NCI-H82 (cell line): ENCODE measurements at regions not wholly inside any gene's neighbourhood (a gene's known extent, or its start where the extent isn't known, plus 50 kb on each side); places are given as distances from the start of the nearest gene placed in this dataset.
A peak's percentile ranks its signal among the peaks of the same experiment; 100 is the strongest.
"Not testable (repeated sequence)": the region's sequence is repeated elsewhere in the genome, so short reads cannot be mapped to it uniquely, and the experiment has no call there.

ENCODE experiments used
- DNase-seq: peaks from one replicate; lab custom pipeline; 2025; lab: John Stamatoyannopoulos, UW

DNA sequence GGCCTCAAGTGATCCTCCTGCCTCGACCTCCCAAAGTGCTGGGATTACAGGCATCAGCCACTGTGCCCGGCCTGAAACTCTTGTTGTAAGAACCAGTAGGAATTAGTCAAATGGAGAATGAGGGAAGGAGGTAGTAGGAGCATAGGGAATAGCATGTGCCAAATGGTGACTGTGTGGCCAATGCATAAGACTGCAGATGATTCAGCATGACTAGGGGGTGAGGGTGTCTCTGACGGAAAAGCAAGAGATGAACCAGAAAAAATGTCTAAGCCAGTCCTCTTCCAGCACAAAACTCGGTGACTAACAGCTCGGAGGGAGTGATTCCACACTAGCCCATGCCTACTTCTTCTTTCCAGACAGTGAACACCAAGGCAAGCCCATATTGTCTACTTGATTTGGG lies 58.2 kb upstream of the DUSP21 start:
- DNase-seq: no peak

DNA sequence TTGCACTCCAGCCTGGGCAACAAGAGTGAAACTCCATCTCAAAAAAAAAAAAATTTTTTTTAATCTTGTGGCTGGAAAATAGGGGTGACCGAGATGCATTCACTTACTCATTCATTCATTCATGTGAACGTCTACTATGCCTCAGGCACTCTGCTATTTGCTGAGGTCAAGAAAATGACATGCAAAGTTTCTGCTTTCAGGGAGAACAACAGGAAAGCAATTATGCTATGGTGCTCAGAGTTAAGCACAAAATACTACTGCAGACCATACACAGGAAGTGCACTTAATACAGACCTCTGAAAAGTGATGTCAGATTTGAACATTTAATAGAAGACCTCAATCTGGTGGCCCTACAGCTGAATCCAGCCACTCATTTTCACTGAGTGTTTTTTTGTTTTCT lies 59.6 kb upstream of the DUSP21 start:
- no peak for DNase-seq

DNA sequence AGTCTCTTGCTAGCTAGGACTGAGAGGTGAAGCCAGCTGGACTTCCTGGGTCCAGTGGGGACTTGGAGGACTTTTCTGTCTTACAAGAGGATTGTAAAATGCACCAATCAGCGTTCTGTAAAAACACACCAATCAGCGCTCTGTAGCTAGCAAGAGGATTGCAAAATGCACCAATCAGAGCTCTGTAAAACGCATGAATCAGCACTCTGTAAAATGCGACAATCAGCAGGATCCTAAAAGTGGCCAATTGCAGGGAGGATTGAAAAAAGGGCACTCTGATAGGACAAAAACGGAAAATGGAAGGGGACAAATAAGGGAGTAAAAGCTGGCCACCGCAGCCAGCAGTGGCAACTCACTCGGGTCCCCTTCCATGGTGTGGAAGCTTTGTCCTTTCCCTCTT lies 65.6 kb upstream of the DUSP21 start:
- DNase-seq: no peak

DNA sequence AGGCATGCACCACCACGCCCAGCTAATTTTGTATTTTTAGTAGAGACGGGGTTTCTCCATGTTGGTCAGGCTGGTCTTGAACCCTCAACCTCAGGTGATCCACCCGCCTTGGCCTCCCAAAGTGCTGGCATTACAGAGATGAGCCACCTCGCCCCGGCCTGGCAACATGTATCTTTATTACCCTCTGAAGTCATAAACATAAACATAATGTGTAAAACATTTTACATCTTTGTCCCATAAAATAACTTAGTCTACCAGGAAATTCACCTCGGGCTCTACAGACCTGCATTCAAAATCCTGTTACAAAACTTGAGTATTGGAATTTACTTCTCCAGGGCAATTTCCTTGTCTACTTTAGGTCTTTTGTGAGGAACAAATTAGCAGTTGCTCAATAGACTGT lies 68.1 kb upstream of the DUSP21 start:
- no peak for DNase-seq

DNA sequence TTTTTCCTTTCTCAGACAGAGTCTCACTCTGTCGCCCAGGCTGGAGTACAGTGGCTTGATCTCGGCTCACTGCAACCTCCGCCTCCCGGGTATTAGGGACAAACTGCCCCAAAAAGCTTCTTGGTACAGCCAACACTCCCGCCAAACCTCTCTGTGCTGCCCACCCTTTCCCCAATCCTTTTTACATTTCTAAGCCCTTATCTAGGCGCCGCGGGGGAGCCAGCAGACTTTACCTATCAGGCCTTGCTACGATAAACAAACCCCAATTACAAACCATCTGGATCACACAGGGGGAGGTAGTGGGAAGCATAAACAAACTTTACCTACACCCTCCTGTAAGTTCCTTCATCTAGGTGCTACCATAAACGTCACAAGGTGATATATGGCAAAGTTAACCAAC lies 69.8 kb upstream of the DUSP21 start:
- DNase-seq: not testable (repeated sequence)

DNA sequence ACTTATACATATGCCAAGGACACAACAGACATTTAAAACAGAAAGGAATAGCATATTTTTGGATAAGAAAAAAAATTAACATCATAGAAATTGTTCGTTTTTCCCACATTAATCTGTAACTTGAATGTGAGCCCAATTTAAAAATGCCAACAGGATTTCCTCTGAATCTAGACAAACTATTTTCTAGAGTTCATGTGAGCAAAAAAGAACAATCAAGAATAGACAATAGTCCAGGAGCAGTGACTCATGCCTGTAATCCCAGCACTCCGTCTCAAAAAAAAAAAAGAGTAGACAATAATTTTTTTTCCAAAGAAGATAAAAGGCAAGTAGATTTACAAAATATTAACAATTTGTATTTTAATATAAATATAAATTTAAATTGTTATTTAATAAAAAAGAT lies 73.7 kb upstream of the DUSP21 start:
- DNase-seq: no peak

DNA sequence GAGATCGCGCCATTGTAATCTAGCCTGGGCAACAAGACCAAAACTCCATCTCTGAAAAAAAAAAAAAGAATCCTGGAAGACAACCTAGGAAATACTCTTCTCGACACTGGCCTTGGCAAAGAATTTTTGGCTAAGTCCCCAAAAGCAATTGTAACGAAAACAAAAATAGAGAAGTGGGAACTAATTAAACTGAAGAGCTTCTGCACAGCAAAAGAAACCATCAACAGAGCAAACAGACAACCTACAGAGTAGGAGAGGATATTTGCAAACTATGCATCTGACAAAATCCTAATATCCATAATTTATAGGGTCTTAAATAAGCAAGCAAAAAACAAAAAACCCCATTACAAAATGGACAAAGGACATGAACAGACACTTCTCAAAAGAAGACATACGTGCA lies 76.5 kb upstream of the DUSP21 start:
- no peak for DNase-seq

DNA sequence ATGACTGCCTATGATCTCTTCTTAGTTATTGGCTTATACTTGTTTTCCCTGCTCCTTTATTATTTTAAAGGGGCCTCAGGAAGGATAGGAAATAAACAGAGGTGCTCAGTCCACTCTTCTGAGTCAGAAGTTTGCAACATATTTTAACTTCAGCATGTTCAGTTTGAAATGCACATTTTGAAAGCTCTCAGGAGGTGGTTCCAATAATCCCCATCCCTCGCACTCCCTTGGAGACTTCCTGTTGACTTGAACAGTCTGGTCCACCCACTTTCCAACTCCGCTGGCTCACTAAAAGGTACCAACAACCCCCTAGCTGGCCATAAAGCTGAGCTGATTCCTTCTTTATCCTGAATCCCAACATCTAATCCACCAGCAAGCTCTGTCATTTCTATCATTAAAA lies 78.3 kb upstream of the DUSP21 start:
- DNase-seq: no peak

DNA sequence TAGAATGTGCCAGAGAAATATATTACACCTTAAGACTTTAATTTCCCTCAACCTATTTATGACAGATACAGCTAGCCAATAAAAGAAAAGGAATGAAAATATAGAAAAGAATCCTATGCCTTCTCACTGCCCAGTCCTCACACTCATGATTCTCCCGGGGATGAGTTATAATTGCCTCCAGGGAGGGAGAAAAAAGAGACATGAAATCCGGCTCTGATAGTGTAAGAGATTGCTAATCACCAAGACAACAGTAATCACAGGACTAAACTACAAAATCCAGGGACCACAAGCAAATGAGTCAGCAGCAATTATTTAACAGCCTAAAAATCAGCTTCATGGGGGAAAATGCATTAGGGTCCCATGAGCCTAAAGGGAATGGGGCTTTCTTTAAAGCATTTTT lies 95.9 kb upstream of the DUSP21 start:
- peak; percentile 3 for DNase-seq

DNA sequence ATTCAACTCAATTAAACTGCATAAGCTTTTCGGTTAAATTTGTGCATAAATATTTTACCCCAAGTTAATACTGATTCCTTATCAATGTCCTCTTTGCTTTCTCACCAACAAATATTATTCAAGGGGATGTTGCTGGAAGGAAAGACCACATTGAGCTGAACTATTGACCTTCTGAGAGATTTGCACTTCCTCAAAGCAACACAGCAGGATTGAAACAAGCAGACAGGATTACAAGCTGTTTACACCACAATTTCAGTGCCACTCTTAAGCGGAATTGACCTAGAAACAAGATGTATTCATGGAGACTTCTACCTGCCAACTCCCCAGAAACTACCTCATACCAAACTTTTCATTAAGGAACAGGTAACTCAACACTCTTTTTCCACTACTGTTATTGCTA lies 96.5 kb upstream of the DUSP21 start:
- DNase-seq: peak; percentile 7

DNA sequence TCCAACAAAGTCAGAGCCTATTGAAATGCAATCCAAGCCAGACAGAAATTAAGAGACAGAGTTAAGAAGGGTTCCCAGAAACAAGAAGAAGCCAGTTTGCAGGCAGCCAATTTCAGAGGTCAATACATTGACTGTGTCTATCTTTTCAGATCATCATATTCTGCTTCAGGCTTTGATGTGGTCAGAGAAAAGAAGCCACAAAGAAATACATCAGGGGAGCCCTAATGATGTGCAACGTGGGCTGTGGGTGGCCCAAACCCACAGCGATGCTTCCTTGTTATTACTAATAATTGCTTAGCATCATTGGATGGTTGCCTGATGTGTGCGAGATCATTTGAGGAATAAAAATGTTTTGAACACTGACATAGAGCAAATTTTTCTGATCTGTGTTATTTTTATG lies 99.0 kb upstream of the DUSP21 start:
- DNase-seq: no peak

DNA sequence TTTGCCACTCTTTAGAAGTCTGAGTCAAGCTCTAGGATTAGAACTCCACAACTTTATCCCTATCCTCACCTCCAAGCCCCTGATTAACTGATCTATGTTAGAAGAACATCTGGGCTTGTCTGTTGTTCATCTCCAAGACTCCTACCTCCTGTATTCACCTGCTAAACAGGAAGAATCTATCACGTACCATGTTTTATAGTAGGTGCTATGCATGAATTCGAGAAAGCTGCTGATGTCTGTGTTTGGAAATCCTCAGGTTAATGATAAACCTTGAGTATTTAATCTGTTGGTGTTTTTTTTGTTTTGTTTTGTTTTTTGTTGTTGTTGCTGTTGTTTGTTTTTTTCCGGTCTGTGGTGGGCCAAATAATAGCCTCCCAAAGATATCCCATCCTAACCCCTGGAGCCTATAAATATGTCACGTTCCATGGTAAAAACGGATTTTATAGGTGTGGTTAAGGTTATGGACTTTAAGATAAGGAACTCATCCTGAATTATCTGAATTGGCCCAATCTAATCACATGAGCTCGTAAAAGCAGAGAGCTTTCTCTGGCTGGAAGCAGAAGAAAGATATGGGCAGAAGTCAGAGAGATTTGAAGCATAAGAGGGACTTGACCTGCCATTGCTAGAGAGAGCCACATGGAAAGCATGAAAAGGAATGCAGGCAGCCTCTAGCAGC lies 101.2 kb upstream of the DUSP21 start:
- DNase-seq: no peak

DNA sequence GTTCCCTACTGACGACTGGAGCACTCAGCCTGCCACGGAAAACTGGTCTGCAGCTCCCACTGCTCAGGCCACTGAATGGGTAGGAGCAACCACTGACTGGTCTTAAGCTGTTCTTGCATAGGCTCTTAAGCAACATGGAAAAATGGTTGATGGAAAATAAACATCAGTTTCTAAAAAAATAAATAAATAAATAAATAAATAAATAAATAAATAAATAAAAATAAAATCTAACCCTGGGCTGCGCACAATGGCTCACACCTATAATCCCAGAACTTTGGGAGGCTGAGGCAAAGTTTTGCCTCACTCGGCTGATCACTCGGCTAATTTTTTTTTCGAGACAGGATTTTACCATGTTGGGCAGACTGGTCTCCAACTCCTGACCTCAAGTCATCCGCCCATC lies 102.0 kb upstream of the DUSP21 start:
- DNase-seq: not testable (repeated sequence)

DNA sequence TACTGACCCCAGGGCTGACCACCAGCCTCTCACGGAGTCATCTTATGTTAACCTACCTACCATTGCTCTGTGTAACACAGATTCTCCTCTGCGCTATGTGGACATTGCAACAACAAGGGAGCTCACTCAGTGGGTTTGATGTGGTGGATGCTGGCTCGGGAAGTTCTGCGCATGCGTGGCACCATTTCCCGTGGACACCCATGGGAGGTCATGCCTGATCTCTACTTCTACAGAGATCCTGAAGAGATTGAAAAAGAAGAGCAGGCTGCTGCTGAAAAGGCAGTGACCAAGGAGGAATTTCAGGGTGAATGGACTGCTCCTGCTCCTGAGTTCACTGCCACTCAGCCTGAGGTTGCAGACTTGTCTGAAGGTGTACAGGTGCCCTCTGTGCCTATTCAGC lies 102.4 kb upstream of the DUSP21 start:
- DNase-seq: not testable (repeated sequence)

DNA sequence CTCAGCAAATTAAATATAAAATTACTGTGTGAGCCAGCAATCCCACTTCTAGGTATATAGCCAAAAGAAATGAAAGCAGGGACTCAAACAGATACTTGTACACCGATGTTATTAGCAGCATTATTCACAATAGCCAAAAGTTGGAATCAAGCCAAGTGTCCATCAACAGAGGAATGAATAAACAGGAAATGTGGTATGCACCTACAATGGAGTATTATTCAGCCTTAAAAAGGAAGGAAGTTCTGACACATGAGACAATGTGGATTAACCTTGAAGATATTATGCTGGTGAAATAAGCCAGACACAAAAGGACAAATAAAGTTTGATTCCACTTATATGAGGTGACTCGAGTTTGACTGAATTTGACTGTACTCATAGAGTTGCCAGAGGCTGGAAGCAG lies 108.3 kb upstream of the DUSP21 start:
- DNase-seq: no peak

DNA sequence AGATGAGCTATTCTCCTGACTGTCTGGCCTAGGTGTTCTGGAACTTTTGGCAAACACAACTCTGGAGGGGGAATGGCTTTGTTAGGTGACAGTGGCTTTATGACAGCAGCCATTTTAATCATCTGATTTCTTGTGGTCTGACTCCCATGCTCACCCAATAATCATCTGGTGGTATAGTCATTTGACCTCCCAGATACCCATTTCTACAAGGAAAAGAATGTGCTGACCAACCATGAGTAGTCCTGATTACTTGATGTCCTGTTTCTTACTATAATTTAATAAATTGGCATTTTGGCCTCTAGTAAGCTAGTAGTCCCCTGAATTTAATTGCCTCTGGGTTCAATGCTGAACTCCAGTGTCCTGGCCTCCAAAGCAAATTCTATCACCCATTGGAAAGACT lies 109.9 kb upstream of the DUSP21 start:
- DNase-seq: no peak

DNA sequence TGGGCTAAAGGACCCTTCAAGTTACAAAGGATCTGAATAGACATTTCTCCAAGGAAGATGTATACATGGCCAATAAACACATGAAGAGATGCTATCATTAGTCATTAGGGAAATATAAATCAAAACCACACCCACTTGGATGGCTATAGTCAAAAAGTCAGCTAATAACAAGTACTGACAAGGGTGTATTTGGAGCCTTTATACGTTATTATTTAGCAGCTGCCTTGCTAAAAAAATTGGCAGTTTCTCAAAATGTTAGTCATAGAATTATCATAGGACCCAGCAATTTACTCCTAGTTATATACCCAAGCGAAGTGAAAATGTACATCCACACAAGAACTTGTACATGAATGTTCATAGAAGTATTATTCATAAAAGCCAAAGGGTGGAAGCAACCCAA lies 112.7 kb upstream of the DUSP21 start:
- DNase-seq: no peak

DNA sequence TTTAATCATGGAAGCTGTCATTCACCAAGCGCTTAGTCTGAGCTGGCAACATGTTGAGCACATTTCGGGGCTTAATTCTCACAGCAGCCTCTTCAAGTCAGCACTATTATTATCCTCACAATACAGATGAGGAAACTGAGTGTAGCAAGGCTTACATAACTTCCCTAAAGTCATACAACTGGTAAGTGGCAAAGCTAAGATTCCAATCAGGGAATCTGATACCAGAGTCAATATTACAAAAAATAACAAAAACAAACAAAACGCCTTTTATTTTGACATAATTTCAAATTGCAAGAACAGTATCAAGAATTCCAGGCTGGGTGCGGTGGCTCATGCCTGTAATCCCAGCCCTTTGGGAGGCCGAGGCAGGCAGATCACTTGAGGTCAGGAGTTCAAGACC lies 120.4 kb upstream of the DUSP21 start:
- DNase-seq: no peak

DNA sequence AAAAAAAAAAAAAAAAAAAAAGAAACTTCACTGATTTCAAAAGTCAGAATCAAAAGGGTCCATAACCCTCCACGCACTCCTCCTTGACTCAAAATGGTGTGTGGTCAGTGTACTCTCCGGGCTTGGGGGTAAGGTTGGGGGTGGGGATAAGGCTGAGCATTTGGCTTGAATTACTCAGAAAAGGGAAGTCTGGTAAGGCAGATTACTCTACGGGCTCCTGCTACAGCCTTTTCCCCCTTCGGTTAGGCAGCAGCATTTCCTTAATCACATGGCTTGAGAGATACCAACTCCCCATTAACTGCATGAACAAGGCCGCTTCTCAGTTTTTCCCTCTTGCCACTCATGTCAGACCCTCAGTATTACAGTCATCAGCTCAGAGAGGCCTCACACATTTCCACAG lies 135.4 kb upstream of the DUSP21 start:
- no peak for DNase-seq

DNA sequence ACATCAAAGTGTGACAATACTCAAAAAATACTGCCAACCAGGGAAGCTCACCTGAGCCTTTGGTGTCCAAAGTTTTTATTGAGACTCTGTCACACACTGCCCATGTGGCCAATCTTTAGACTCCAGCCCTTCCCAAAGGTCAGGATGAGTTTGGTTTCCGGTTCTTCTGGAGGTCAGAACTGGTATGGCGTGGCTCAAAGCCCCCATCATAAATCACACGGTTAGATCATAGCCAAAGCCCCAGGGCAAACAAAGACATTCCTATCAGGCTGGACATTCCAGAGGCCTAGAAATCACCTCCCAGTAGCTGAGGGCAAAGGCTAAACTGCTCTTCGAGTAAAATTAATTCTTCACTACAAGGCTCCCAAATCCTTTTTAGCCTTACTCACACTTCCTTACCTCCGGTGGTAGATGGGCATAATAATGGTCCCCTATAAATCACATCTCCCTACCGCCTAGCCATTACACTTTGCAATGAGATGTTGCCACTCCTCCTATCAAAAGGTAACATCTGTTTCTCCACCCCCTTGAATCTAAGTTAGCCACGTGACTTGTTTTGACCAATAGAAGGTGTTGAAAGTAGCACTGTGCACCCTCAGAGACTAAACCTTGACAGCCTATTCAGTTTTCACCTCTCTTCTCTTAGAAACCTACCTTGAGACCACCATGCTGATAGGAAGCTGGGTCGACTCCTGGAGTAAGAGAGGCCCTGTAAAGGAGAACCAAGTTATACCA lies 137.8 kb upstream of the DUSP21 start:
- no peak for DNase-seq

DNA sequence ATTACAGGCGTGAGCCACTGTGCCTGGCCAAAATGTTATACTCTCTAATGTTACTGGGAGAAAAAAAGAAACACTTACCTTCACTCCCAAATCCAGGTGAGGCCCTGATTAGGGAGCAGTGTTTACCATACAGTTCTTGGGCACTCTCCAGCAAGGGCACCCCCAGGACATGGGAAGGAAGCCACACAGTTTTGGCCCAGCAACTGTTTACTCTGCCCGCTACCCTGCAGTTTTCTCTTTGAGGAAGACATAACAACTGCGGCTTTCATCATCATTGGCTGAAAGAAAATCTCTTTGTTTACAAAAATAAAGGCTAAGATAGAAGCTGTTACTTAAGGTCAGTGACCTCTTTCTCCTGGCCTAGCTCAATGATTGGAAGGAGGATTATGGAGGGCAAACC lies 145.5 kb upstream of the DUSP21 start:
- DNase-seq: no peak

DNA sequence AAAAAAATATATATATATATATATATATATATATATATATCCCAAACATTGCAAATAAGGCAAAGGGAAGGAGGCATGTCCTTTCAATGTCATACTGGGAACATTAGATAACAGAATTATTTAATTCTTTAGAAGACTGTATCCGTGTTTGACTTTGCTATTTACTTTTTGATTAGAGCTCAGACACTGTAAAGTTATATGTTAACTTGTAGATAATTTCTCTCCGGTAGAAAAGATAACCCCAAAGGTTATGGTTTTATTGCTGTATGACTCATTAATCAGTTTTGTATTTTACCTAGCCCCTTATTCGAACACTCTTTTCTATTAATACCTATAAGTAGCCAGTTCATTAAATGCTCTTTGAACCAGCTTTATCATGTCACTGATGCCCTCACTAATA lies 150.6 kb upstream of the DUSP21 start:
- no peak for DNase-seq

DNA sequence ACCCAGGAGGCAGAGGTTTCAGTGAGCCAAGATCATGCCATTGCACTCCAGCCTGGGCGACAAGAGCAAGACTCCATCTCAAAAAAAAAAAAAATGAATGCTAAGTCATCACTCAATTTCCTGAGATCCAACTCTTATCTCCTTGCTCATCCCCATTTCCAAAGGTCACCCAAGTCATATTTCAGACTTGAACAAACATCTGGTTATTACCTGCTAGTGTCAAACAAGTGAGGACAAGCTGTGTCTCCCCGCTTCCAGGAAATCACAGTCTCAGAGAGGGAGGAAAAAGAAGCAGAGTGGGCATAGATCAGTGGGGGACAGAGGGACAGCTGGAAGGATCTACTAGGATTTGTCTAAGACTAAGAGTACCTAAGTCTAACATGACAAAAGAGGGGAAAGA lies 147.5 kb upstream of the FUNDC1 start:
- no peak for DNase-seq

DNA sequence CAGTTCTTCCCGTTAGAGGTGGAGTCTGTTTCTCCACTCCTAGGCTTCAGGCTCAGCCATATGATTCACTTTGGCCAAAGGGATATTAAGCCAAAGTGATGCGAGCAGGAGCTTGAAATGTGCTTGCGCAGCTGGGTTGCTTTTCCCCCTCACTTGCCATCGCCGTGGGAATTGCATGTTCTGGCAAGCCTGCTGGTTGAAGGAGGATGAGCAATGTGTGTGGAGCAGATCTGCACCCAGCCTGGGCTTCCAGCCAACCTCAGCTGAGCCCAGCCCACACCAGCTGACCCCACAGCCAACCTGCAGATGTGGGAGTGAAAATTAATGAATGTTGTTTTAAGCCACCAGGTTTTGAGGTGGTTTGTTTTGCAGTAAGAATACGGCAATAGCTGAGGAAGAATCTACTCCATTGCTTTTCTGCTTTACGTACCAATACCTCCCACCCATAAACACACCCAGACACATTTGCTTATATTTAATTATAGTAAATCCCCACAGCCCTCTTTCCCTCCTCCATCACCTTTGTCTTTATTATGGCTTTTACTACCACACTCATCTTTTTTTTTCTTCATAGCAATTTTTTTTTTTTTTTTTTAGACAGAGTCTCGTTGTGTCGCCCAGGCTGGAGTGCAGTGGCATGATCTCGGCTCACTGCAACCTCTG lies 132.8 kb upstream of the FUNDC1 start:
- peak; percentile 29 for DNase-seq
